ENCODE measurements at regions not wholly inside any gene's neighbourhood (a gene's known extent, or its start where the extent isn't known, plus 50 kb on each side); places are given as distances from the start of the nearest gene placed in this dataset.

- no peak for TF ChIP-seq CTCF (IDR thresholded peaks at IDR 0.05; ENCODE audit: low read length)
- TF ChIP-seq EZH2 (IDR thresholded peaks at IDR 0.05; ENCODE audit: borderline replicate concordance, low read length) = no peak
These were observed 238.1 kb downstream of the GAS1 start for GRCh38 chr9:86708918-86709835.

Data from OCI-LY1 (cell line).